GM12892 (cell line): ENCODE measurements at regions not wholly inside any gene's neighbourhood (a gene's known extent, or its start where the extent isn't known, plus 50 kb on each side); places are given as distances from the start of the nearest gene placed in this dataset.

Experiments
- POLR2A ChIP-seq: IDR thresholded peaks from 2 replicates; pipeline ENCODE4 v1.6.1; 2011; ENCODE audit warnings: low read depth, low read length, control low read depth
- POLR2AphosphoS5 ChIP-seq: IDR thresholded peaks from 2 replicates; pipeline ENCODE4 v1.6.1; 2011; ENCODE audit warnings: low read depth, low read length, control low read depth
- TAF1 ChIP-seq: IDR thresholded peaks from 2 replicates; pipeline ENCODE4 v1.6.1; 2011; ENCODE audit warnings: low read depth, mild to moderate bottlenecking, control low read depth, low read length, borderline replicate concordance

DNA sequence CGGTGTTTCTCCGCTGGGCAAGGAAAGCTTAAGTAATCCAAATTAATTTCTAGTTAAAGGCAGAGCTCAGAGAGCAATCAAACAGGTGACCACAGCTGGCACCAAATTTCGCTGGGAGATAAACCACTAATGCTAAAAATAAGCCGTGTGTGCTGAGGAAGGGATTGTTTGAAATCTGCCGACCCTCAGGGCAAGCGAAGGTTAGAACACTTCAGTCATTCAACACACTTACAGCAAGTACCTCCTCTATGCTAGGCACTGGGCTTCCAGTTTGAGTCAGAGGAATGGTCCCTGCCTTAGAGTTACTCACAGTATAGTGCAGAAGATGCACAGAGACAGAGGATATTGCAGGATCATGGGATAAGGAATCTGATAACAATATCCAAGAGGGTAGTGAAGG, 467.9 kb upstream of the PODXL start:
- TF ChIP-seq POLR2A (no peak), POLR2AphosphoS5 (no peak), TAF1 (no peak)
